Femur (tissue), 1 donor: ENCODE measurements at regions not wholly inside any gene's neighbourhood (a gene's known extent, or its start where the extent isn't known, plus 50 kb on each side); places are given as distances from the start of the nearest gene placed in this dataset.

Source experiments
- DNase-seq: peaks from one replicate; pipeline ENCODE4 v3.0.0-alpha.2; 2017

DNA sequence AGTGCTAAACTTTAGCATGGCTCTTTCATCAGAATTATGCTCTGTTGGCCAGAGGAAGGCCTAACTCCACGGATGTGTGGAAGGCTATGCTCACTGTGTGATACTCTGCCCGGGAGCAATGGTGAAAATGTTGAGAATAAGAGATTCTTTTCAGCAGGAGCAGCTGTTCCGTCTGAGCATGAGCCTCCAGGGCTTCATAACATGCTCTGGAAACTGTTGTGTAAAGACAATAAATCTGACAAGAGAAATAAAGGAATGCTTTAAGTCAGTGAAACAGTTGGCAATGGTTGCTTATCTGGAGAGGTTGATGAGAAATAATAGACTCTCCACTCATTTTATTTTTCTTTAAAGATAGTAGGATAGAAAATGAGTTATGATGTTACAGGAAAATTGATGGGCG lies 269.8 kb downstream of the DIPK2A start:
- peak; percentile 59 for DNase-seq

DNA sequence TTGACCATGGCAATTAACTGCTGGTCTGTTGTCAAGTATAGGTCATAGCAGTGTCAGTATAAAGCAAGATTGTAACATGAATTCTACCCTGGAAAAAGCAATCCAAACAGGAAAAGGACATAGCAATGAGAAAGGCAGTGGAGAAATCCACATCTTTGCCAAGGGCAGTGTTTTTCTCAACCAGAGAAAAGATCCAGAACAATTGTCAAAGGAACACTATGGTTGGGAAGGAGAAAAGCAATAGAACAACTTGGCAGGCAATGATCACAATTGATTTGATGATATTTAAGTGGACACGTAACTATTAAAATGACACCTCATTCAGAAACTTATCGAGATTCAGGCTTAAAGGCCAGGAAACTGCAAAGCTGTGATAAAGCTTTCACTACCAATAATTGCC lies 271.1 kb downstream of the DIPK2A start:
- DNase-seq = no peak

DNA sequence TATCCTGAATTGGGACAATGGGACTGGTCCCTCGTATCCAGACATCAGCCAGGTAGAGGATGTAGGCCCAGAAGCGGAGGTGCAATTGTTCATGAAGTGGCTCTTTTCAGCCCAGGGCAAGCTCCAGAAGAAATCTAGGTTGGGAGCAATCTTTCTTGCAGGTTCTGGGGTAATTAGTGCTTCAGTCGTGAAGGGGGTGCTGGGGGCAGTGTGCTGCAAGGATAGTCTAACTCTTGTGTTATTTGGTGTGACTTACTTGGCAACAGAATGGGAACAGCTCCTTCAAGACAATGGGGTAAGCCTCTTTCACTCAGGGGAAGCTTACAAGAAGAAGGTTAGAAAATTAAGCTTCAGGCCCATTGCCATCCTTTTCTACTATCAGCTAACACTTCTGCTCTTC lies 273.0 kb downstream of the DIPK2A start:
- no peak for DNase-seq

DNA sequence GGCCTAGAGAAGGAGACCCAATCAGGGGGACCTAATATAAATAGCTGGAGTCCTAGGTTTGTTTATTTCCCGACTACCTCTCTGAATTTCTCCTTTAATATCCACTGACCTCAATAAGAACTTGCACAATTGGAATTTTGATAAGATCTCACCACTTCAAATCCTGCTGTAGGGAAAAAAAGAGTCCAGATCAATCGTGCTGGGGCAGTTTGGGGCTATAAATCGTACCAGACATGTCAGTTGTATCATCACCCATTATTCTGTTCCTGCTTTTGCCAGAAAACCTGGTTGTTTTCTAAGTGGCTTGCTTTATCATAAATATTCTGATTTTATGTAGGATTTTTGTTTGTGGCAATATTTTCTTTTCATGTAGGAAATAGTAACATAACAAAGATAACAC lies 281.3 kb downstream of the DIPK2A start:
- DNase-seq = no peak

DNA sequence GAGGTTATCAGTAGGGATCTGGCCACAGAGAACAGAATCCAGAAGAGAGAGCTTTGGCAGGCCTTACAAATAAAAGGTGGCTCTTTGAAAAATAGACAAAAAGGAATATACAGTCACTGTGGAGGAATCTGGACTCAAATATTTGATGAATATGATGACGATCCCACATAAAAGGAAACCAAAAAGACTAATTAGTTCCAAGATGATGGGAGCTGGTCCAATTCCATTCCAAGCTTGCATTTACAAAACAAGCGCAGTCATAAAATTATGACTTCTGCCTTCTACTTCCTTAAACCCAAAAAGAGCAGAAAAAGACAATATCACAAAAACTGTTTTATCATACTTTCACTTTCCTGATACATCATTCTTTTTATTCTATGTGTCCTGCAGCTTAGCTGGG lies 285.8 kb downstream of the DIPK2A start:
- no peak for DNase-seq

DNA sequence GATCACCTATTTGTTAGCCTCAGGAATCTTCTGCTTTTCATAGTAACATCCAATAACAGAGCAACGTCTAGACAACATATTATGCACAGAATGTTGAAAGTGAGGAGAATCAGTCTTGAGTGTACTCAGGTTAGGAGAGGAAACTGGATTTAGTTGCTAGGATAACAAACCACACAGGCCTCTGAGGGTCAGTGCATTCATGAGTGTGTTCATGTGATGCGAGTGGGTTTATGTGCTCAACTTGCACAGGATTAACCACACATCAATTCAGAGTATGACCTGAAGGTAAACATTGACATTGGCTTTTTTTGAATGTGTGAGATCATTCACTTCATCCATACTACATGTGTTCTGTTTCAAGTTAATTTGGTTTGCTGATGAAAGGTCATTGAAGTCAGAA lies 287.6 kb downstream of the DIPK2A start:
- no peak for DNase-seq

DNA sequence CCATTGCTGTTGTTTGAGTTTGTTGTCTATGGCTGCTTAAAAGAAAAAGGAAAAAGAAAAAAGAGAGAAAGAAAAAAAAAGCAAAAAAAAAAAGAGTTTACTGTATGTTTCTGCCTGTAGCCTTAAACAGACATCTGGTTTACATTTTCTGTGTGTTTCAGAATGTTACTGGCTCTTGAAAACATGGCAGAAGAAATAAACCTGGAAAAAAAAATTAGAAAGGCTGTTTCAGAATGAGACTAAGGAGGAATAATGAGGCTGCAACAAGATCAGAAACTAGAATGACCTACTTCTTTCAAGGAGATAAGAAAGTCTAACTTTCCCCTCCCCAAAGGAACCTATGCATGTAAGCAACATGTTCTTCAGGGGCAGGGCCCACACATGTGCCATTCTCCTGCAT lies 292.1 kb downstream of the DIPK2A start:
- DNase-seq = no peak

DNA sequence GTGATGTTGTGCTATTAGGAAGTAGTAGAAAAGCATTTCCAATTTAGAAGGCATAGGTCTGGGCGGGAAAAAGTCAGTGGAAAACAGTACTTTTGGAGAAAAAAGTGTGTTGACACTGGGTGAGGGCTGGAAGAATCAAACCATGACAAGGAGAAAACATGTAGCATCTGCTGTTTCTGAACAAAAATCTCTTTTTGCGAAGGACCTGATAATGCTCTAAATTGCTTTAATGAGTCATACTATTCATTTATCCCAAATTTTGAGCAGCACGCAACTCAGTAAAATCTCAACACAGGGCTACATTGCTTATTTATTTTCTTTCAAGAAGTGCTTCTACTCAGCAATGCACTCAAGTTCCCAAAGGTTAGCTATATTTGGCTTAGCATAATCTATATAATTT lies 292.7 kb downstream of the DIPK2A start:
- DNase-seq = no peak

DNA sequence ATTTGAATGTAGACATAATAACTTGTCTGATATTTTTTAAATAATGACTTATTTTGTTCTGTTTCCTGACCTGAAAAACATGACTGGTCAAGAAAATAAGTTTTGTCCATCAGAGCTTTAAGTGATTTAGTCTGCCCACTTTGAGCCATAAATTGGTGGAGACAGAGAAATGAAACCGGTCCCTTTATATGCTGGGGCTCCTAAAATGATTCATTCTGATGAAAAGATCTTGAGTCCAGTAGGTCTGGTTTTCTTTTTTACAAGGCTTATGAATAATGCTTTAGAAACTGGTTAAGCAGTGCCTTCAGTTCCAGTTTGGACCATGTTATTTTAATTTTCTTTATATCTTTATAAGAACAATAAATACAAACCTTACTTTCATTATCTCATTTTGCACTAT lies 293.2 kb downstream of the DIPK2A start:
- no peak for DNase-seq

DNA sequence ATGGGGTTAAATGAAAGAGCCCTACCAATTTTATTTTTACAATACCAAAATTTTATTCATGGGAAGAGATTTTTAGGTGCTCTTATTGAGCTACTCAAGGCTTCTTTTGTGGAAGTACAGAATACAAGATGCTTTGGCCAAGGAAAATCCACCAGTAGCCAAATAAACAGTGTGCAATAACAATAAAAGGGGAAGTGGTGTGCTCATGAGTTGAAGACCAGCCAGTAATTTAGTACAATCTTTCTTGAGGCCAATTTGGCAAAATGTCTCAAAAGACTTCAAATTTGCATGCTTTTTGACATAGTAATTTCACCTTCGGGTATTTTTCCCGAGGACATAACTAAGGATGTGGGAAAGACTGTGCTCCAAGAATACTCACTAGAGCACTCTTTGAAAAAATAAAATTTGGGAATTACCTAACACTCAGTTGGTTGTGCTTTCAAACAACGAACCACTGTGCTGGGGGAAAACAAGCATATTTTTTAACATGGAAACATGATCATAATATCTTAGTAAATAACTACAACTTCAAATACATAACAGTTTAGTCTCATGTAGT lies 294.0 kb downstream of the DIPK2A start:
- DNase-seq = peak; percentile 23

DNA sequence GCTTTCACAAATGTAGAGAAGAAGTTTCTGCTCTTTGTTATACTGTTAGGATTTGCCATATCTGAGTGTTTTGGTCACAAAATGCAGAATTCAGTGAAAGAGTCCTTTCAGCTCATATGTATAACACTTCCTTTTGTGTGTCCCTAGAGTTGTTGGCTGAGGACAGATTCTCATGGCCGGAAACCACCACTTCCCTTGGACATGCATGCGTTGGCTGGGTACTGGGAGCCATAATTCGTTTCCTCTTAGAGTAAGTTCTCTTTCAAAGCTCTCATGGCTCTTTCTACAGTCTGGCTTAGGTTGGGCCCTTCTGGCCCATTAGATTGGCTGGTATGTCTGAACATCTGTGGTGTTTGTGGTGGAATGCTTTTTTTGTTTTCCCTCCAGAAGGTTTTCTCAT lies 298.5 kb downstream of the DIPK2A start:
- no peak for DNase-seq

DNA sequence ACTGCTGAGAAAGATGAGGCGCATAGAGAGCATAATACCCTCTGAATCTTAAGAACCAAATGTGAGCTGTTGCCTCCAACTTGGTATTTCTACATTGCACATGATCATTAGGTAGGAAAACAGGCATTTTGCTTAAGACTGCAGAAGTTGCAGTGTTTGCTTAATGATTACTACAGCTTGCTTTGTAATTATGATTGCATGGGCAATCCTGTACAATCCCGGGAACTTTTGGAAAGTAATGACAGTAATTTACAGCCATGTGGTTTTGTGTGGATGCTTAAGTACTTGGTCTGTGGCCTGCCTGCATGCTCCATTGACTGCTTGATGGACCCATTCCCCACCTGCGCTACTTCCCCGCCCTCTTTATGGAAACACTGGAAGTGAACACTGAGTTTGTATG lies 301.1 kb downstream of the DIPK2A start:
- DNase-seq = peak; percentile 34

DNA sequence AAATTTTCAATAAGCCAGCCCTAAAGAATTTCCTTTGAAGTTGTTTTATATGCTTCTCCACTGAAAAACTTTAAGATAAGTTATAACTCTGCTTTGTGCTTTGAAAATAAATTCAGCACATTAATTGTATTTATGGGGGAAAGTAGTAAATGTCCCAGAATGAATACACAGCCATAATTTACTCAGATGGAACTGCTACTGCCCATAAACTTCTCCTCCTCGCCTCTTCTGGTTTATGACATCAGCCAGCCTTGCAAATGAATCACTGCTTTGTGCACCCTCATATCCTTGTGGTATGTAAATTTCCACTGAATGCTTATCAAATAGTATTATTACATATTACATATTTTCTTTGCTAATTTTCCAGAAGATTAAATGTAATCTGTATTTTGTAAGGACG lies 302.0 kb downstream of the DIPK2A start:
- no peak for DNase-seq

DNA sequence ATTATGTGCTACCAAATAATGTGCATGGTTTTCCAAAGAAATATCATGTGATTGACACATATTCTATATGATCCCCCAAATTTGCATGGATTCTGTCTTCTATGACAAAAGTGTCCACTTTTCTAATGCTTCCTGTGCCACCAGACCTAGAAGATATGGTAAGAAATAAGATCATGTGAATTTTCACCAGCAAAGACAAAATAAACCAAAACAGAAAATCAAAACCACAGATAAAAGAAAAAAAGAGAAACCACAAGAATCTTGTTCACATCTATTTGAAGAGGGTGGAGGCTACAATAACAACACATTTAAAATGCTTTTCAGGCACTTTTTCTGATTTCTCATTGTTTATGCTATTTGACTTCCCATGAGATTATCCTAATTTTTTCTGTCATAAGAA lies 303.4 kb downstream of the DIPK2A start:
- no peak for DNase-seq

DNA sequence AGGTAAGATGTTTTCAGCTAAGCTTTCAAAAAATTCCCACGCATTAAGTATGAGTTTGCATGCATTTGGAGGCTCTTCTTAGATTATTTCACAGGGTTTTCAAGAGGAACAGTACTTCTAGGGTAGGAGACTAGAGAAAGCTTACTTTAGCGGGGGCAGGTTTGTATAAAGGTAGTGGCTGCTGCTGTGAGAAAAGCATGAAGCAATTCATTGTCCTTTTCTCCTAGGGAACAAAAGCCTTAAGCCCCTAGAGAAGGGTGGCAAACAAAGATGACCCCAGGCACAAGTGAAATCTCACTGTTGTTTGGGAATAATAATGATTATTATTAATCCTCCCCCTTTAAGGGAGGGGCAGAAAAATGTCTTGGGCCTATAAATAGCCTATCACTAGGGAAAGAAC lies 310.7 kb downstream of the DIPK2A start:
- no peak for DNase-seq

DNA sequence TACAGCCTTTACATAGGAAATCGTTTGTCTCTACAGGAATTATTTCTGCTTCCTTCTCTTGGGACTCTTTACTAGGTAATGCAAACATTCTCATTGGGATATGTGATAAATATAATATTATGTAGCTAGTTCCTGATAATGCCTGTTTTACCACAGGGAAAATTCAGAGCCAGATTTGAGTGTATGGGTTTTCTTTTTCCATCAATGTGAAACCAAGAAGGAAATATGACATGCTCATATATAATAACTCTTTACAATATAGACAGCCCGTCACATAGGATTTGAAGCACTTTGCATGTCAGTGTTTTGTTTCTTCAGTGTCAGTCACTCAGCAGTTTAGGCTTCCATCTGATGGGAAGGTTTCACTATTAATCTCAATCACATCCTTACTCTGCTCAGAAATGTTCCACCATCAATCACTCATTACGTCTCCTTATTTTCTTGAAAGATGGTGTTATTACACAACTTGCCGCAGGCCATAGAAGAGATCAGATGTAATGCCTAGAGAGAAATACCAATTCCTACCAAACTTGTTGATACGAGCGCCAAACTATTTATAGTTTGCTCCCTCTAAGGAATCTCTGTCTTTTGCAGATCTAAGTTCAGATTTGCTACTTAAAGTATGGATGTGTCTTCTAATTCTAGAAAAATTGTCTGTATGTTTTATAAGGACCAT lies 314.8 kb downstream of the DIPK2A start:
- DNase-seq = no peak

DNA sequence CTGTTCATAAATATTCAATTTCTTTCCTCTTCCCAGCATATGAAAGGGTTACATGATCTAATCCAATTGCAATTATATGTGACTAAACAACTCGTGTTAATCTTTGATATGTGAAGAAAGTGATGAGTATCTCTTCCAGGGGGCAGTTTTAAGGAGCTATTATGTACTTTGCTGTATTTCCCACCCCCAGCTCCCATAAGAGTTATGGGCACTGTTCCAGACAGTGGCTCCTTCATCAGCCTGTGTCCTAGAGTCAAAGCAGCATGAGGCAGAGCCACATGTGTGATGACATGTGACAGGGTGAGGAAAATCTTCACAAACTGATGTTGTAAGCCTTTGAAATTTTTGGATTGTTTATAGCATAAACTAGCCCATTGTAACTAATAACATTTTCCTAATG lies 315.4 kb downstream of the DIPK2A start:
- no peak for DNase-seq

DNA sequence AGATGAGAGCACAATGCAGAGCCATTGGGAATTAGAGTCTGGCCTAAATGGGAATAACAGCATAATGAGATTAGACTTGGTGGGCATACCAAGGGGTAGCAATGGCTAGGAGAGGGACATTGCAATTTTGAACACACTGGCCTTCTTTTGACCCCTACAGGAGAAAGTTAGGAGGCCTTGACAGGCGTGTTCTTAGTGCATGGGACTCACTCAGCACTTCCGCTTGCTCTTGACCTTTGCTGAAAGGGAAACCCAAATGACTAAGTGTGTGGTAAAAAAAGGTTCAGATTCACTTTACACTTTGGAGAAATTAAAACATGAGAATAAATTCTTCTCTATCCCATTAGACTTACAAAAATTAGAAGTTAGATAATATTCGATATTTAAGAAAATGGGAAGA lies 317.4 kb downstream of the DIPK2A start:
- no peak for DNase-seq

DNA sequence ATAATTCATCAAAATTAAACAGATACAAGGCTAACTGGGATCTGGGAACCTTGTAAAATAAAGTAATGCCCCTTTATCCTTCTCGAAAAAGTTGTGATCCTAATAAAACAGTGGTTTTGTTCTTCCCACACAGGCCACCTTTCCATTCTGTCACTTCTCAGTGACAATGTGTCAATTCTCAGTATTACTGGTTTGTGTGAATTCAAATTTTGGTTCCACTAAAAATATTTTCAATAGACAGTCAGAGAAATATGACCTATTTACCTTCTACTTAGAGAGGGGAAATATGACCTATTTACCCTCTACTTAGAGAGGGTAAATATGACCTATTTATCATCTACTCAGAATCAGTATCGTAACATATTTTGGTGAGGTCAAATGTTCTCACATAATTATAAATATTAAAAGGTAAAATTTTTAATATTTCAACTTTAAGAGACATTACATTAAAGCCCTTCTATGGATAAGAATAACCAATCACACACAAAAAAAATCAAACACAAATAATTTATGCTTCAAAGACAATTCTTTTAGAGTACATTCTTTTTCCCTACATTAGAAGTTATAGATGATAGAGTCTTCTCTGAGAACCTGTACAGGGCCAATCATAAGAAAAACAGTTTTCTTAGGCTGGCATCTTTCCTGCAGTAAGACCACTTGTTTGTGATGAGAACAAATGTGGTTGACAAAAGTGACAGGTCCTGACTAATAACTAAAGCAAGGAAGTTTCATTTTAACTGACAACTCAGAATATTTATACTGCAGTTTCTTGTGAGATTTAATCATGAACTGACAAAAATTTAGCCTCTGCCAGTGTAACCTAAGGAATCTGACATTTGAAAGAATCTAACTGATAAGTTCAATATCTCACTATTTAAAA lies 323.3 kb downstream of the DIPK2A start:
- DNase-seq = no peak

DNA sequence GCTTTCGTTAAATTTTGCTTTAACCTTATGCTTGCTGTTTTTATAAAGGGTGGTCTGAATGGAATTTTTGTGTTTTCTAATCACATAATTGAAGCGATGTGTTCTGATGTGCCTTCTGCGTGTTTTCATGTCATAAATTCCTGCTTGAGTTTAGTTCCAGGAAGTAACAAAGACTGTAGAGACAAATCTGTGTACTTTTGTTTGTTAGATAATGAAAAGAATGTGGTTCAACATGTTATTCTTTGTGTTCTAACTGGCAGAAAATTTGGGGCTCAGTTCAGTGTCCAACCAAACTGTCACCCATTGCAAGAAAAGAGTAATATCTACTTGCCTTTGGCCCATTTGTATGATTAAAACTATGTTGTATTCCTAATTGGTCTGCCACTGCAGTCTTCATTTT lies 324.0 kb downstream of the DIPK2A start:
- DNase-seq = no peak

DNA sequence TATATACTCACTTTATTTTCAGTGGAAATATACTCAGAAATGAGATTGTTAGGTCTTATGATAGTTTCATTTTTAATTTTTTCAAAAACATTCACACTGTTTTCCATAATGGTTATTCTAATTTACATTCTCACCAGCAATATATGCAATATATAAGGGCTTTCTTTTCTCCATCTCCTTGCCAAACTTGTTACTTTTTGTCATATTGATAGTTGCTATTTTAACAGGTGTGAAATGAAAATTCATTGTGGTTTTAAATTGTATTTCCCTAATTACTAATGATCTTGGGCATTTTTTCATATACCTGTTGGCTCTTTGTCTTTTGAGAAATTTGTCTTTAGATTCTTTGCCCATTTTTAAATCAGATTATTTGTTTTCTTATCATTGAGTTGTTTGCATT lies 325.2 kb downstream of the DIPK2A start:
- DNase-seq = no peak

DNA sequence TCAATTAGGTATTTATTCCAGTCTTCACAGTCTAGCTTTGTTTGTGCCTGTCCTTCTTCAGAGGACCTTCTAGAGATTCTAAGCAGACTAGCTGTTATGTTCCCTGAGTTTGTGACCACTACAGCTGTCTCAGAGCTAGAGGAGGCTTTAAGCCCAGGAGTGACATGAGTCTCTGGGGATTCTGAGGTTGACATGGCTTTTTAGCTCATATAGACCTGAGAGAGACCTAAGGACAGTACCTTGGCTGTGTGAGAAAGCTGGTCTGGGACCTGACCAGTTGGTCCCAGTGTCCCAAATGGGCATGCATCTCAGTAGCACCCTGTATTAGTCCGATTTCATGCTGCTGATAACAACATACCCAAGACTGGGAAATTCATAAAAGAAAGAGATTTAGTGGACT lies 330.2 kb downstream of the DIPK2A start:
- DNase-seq = no peak

DNA sequence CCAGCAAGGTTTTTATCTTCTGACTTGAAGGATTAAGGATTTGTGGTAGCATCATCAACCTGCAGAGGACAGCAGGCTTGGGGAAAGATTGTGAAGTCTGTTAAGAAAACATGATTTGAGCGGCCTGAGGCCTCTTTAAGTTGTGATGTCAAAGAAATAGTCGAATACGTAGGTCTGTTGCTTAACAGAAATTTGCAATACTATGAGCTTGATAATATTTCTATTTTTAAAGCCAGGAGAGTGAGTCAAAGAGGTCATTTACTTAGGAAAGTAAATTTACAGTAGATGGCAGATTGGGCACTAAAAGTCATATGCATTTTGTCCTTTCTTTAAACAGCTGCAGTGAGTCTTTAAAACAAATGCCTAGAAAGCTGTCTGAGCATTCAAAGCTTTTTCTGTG lies 336.3 kb downstream of the DIPK2A start:
- no peak for DNase-seq

DNA sequence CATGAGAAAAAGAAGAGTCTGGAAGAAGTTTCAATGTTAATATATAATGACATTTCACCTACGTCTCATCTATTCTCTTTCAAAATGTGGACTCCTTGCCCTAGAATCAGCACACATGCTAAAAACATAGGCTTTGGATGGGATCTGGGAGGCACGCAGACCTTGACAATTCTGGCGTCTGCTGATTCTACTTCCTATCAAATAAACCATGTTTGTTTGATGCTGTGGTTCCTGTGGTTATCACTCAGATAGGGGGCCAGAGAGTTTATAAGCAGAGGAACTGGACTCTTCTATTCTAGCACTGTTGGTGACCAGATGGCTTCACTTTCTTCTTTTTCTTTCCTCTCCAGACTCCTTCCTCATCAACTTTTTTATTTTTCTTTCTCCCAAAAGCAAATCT lies 336.8 kb downstream of the DIPK2A start:
- DNase-seq = no peak
